ENCODE measurements at regions not wholly inside any gene's neighbourhood (a gene's known extent, or its start where the extent isn't known, plus 50 kb on each side); places are given as distances from the start of the nearest gene placed in this dataset.

GRCh38 chr11:97962758-97963157, 1058.0 kb upstream of the CNTN5 start:
- no peak for TF ChIP-seq EZH2 (IDR thresholded peaks at IDR 0.05; ENCODE audit: borderline replicate concordance, low read depth, low read length, poor library complexity, severe bottlenecking)
- no peak for TF ChIP-seq CTCF (conservative IDR thresholded peaks at IDR 0.05; ENCODE audit: low read depth, low read length)

Measured in A673 (cell line).